ENCODE measurements at regions not wholly inside any gene's neighbourhood (a gene's known extent, or its start where the extent isn't known, plus 50 kb on each side); places are given as distances from the start of the nearest gene placed in this dataset.

GRCh38 chr1:110774398-110774797 lies 98.5 kb upstream of the CD53 start:
- ChIA-PET POLR2A (no interaction called here), CTCF (interaction anchor here (1.0 to 1.5 kb wide), 3 partner anchors 8 to 9 kb away, joined by 3 to 6 read pairs (median 4); no protein-coding TSS in a partner anchor)
- H3K4me3 ChIP-seq: no peak overlapping the region
- no peaks in the 10 kb centered on the region for H3K9me3 ChIP-seq
- TF ChIP-seq CEBPB (IDR thresholded peaks at IDR 0.05): no peak
- H3K4me1 ChIP-seq: no peaks in the 10 kb centered on the region
- no peak for ATAC-seq
- no peak overlapping the region for H3K4me2 ChIP-seq
- H3K27ac ChIP-seq: no peak overlapping the region
- FAIRE-seq: no peak
- no peak for DNase-seq (ENCODE audit: low read depth in 1 of 2, low spot score in 1 of 2)

GRCh38 chr1:110773813-110774212 lies 99.1 kb upstream of the KCNA3 start:
- 25% methylated on average over 3 of the region's 3 CpGs for WGBS (ENCODE audit: missing lambda C conversion rate)
- Histone ChIP-seq H3K27ac (no peak overlapping the region), H3K4me3 (no peak overlapping the region), H3K4me2 (no peak overlapping the region), H3K4me1 (no peaks in the 10 kb centered on the region), H3K9me3 (no peaks in the 10 kb centered on the region)
- CTCF ChIA-PET: interaction anchor here (1.0 kb wide), 1 partner anchor 8 kb away, joined by 4 read pairs; no protein-coding TSS in a partner anchor
- no peak for TF ChIP-seq ELK1 (IDR thresholded peaks at IDR 0.05; ENCODE audit: low read depth, low read length)
- TF ChIP-seq HOXA7 (CRISPR knock-in tag; IDR thresholded peaks at IDR 0.05): no peak
- no peak for TF ChIP-seq RFX5 (IDR thresholded peaks at IDR 0.05)
- TF ChIP-seq GATA3 (IDR thresholded peaks at IDR 0.05; ENCODE audit: borderline replicate concordance): no peak
- no peak for TF ChIP-seq E2F6 (IDR thresholded peaks at IDR 0.05; ENCODE audit: borderline replicate concordance, low read depth)
- no peak for TF ChIP-seq ZNF302 (CRISPR knock-in tag; IDR thresholded peaks at IDR 0.05)
- TF ChIP-seq MAX (IDR thresholded peaks at IDR 0.05): no peak
- no peak for TF ChIP-seq EHMT2 (IDR thresholded peaks at IDR 0.05; ENCODE audit: low read depth)
- no peak for TF ChIP-seq KDM5A (IDR thresholded peaks at IDR 0.05)
- no peak for TF ChIP-seq FOSL2 (IDR thresholded peaks at IDR 0.05)
- no peak for TF ChIP-seq FOSL2 (CRISPR knock-in tag; IDR thresholded peaks at IDR 0.05)
- TF ChIP-seq SMC3 (IDR thresholded peaks at IDR 0.05): no peak
- no peak for TF ChIP-seq POLR2AphosphoS2 (conservative IDR thresholded peaks at IDR 0.05; ENCODE audit: low read length)
- no peak for TF ChIP-seq POLR2A (IDR thresholded peaks at IDR 0.05; ENCODE audit: low read length)
- TF ChIP-seq REST (IDR thresholded peaks at IDR 0.05): no peak
- TF ChIP-seq FOXS1 (CRISPR knock-in tag; IDR thresholded peaks at IDR 0.05): no peak
- DNase-seq (ENCODE audit: low read depth in 1 of 2, low spot score in 1 of 2) (no peak), FAIRE-seq (no peak), ATAC-seq (no peak)
- POLR2A ChIA-PET: no interaction called here

- DNase-seq (ENCODE audit: low read depth in 1 of 2, low spot score in 1 of 2) (no peak), FAIRE-seq (no peak), ATAC-seq (no peak)
- POLR2A ChIA-PET: no interaction called here
- 0% methylated on average over 2 of the region's 2 CpGs for WGBS (ENCODE audit: missing lambda C conversion rate)
- no peak overlapping the region for H3K4me3 ChIP-seq
- CTCF ChIA-PET: interaction anchor here (1.1 to 1.4 kb wide), 2 partner anchors 10 to 152 kb away, joined by 3 read pairs; no protein-coding TSS in a partner anchor
- H3K4me2 ChIP-seq: no peak overlapping the region
- H3K27ac ChIP-seq: no peak overlapping the region
- H3K4me1 ChIP-seq: no peaks in the 10 kb centered on the region
- H3K9me3 ChIP-seq: no peaks in the 10 kb centered on the region
- TF ChIP-seq BCL3 (IDR thresholded peaks at IDR 0.05) (no peak), MYC (IDR thresholded peaks at IDR 0.05; ENCODE audit: borderline replicate concordance, low read length) (no peak), EHMT2 (IDR thresholded peaks at IDR 0.05; ENCODE audit: low read depth) (no peak), TP53 (CRISPR knock-in tag; IDR thresholded peaks at IDR 0.05) (no peak), EP300 (IDR thresholded peaks at IDR 0.05) (no peak), ZC3H11A (IDR thresholded peaks at IDR 0.05) (no peak), HEYL (CRISPR knock-in tag; IDR thresholded peaks at IDR 0.05) (no peak), MAX (IDR thresholded peaks at IDR 0.05) (no peak), JUN (IDR thresholded peaks at IDR 0.05) (no peak), CEBPB (IDR thresholded peaks at IDR 0.05) (no peak), USF2 (IDR thresholded peaks at IDR 0.05) (no peak)
Observed at GRCh38 chr1:110771245-110772022, 96.7 kb upstream of the KCNA3 start.

Measured in A549 (cell line).